Neural progenitor cell (in vitro differentiated cells): ENCODE measurements at regions not wholly inside any gene's neighbourhood (a gene's known extent, or its start where the extent isn't known, plus 50 kb on each side); places are given as distances from the start of the nearest gene placed in this dataset.

Experiments used
- DNase-seq: peaks from one replicate; pipeline ENCODE4 v3.0.0-alpha.2; 2016; ENCODE audit warnings: low spot score
- H2AFZ ChIP-seq: fragments of 200-600 bp; sonication (generic); replicated peaks from 2 replicates; pipeline ENCODE4 v1.6.1; 2016; ENCODE audit warnings: antibody characterized with exemption
- H3F3A ChIP-seq: fragments of 200-600 bp; sonication (generic); 2 replicates; pipeline ENCODE4 v1.6.1; 2016; ENCODE audit warnings: antibody characterized with exemption, low read depth
- H3K27ac ChIP-seq: fragments of 200-600 bp; sonication (generic); 2 replicates; pipeline ENCODE4 v1.5.1; 2016; ENCODE audit warnings: mild to moderate bottlenecking
- H3K27me3 ChIP-seq: fragments of 200-600 bp; sonication (generic); 2 replicates; pipeline ENCODE4 v1.6.1; 2016; ENCODE audit warnings: mild to moderate bottlenecking, moderate library complexity
- H3K36me3 ChIP-seq: fragments of 200-600 bp; sonication (generic); 2 replicates; pipeline ENCODE4 v1.5.1; 2016
- H3K4me1 ChIP-seq: fragments of 200-600 bp; sonication (generic); 2 replicates; pipeline ENCODE4 v1.6.1; 2016; ENCODE audit warnings: mixed run types
- H3K4me2 ChIP-seq: fragments of 200-600 bp; sonication (generic); 2 replicates; pipeline ENCODE4 v1.6.1; 2016
- H3K4me3 ChIP-seq: fragments of 200-600 bp; sonication (generic); 2 replicates; pipeline ENCODE4 v1.5.1; 2016
- H3K79me2 ChIP-seq: fragments of 200-600 bp; sonication (generic); 2 replicates; pipeline ENCODE4 v1.6.1; 2016; ENCODE audit warnings: low read depth
- H3K9ac ChIP-seq: fragments of 200-600 bp; sonication (generic); 2 replicates; pipeline ENCODE4 v1.6.1; 2016
- H3K9me3 ChIP-seq: fragments of 200-600 bp; sonication (generic); 2 replicates; pipeline ENCODE4 v1.5.1; 2016; ENCODE audit warnings: low read depth
- H4K20me1 ChIP-seq: fragments of 200-600 bp; sonication (generic); 2 replicates; pipeline ENCODE4 v1.6.1; 2016; ENCODE audit warnings: low read depth
- H3K27ac Mint-ChIP-seq: 3 replicates; pipeline ENCODE4 v1.8.0; 2021; ENCODE audit warnings: mixed read lengths
- H3K27me3 Mint-ChIP-seq: 2 replicates; pipeline ENCODE4 v1.8.0; 2022; ENCODE audit warnings: low read depth, mild to moderate bottlenecking, inconsistent platforms, moderate library complexity, mixed read lengths; ENCODE audit not compliant: insufficient read depth
- H3K36me3 Mint-ChIP-seq: 3 replicates; pipeline ENCODE4 v1.8.0; 2021; ENCODE audit warnings: mixed read lengths
- H3K4me1 Mint-ChIP-seq: 3 replicates; pipeline ENCODE4 v1.8.0; 2021; ENCODE audit warnings: mixed read lengths
- H3K4me3 Mint-ChIP-seq: 3 replicates; pipeline ENCODE4 v1.8.0; 2021; ENCODE audit warnings: mild to moderate bottlenecking, moderate library complexity, mixed read lengths
- H3K9me3 Mint-ChIP-seq: 3 replicates; pipeline ENCODE4 v1.8.0; 2020; ENCODE audit warnings: mixed read lengths
- CTCF ChIP-seq: fragments of 200-600 bp; sonication (generic); IDR thresholded peaks from 2 replicates; pipeline ENCODE4 v1.5.1; 2017; ENCODE audit warnings: antibody characterized with exemption, mild to moderate bottlenecking
- EZH2 ChIP-seq: fragments of 200-600 bp; sonication (generic); IDR thresholded peaks from 2 replicates; pipeline ENCODE4 v1.6.1; 2017; ENCODE audit warnings: antibody characterized with exemption, mild to moderate bottlenecking, moderate library complexity
- EZH2phosphoT487 ChIP-seq: fragments of 200-600 bp; sonication (generic); IDR thresholded peaks from 2 replicates; pipeline ENCODE4 v1.6.1; 2017; ENCODE audit warnings: antibody characterized with exemption

- Histone ChIP-seq H3F3A (no peaks in the 10 kb centered on the region), H3K36me3 (no peaks in the 10 kb centered on the region), H4K20me1 (no peaks in the 10 kb centered on the region), H3K79me2 (no peaks in the 10 kb centered on the region), H2AFZ (no peak overlapping the region), H3K4me1 (no peaks in the 10 kb centered on the region), H3K9me3 (no peaks in the 10 kb centered on the region), H3K4me2 (no peak overlapping the region), H3K4me3 (no peak overlapping the region), H3K9ac (no peak overlapping the region), H3K27ac (no peak overlapping the region), H3K27me3 (no peaks in the 10 kb centered on the region)
- Mint-ChIP-seq H3K4me3 (no peak overlapping the region), H3K9me3 (no peaks in the 10 kb centered on the region), H3K4me1 (no peaks in the 10 kb centered on the region), H3K27me3 (no peaks in the 10 kb centered on the region), H3K36me3 (no peaks in the 10 kb centered on the region), H3K27ac (no peak overlapping the region)
- TF ChIP-seq EZH2 (no peak), EZH2phosphoT487 (no peak), CTCF (no peak)
- DNase-seq = no peak
These were observed 103.6 kb upstream of the EGFLAM start for GRCh38 chr5:38154615-38155204.

GRCh38 chr5:38151878-38152277, 106.5 kb upstream of the EGFLAM start:
- TF ChIP-seq EZH2phosphoT487 = no peak

GRCh38 chr5:38149815-38150195, 108.6 kb upstream of the EGFLAM start:
- H3K27me3 ChIP-seq = no peaks in the 10 kb centered on the region
- TF ChIP-seq EZH2phosphoT487 (no peak), CTCF (no peak), EZH2 (no peak)
- no peak overlapping the region for H3K27ac ChIP-seq
- no peaks in the 10 kb centered on the region for H3K79me2 ChIP-seq
- H3K4me3 ChIP-seq = no peak overlapping the region
- H3K36me3 ChIP-seq = no peaks in the 10 kb centered on the region
- DNase-seq = no peak
- no peaks in the 10 kb centered on the region for H3K9me3 ChIP-seq
- no peaks in the 10 kb centered on the region for H3K36me3 Mint-ChIP-seq
- H3K27me3 Mint-ChIP-seq = no peaks in the 10 kb centered on the region
- H4K20me1 ChIP-seq = no peaks in the 10 kb centered on the region
- H3K4me2 ChIP-seq = no peak overlapping the region
- no peak overlapping the region for H3K27ac Mint-ChIP-seq
- H3K4me1 Mint-ChIP-seq = no peaks in the 10 kb centered on the region
- no peak overlapping the region for H3K4me3 Mint-ChIP-seq
- H2AFZ ChIP-seq = no peak overlapping the region
- no peak overlapping the region for H3K9ac ChIP-seq
- H3K9me3 Mint-ChIP-seq = no peaks in the 10 kb centered on the region
- no peaks in the 10 kb centered on the region for H3K4me1 ChIP-seq
- no peaks in the 10 kb centered on the region for H3F3A ChIP-seq

More at GRCh38 chr5:38151878-38152277, 106.5 kb upstream of the EGFLAM start:
- Mint-ChIP-seq H3K36me3 (no peaks in the 10 kb centered on the region), H3K4me3 (no peak overlapping the region), H3K27ac (no peak overlapping the region), H3K4me1 (no peaks in the 10 kb centered on the region), H3K9me3 (no peaks in the 10 kb centered on the region), H3K27me3 (no peaks in the 10 kb centered on the region)
- Histone ChIP-seq H3K79me2 (no peaks in the 10 kb centered on the region), H3K27me3 (no peaks in the 10 kb centered on the region), H4K20me1 (no peaks in the 10 kb centered on the region), H3K9ac (no peak overlapping the region), H2AFZ (no peak overlapping the region), H3F3A (no peaks in the 10 kb centered on the region), H3K4me3 (no peak overlapping the region), H3K9me3 (no peaks in the 10 kb centered on the region), H3K36me3 (no peaks in the 10 kb centered on the region), H3K27ac (no peak overlapping the region), H3K4me1 (no peaks in the 10 kb centered on the region), H3K4me2 (no peak overlapping the region)
- no peak for DNase-seq

- Mint-ChIP-seq H3K9me3 (no peaks in the 10 kb centered on the region), H3K27ac (no peak overlapping the region), H3K4me1 (no peaks in the 10 kb centered on the region), H3K27me3 (no peaks in the 10 kb centered on the region), H3K36me3 (no peaks in the 10 kb centered on the region), H3K4me3 (no peak overlapping the region)
- no peak overlapping the region for H3K27ac ChIP-seq
- H3K27me3 ChIP-seq = no peaks in the 10 kb centered on the region
- H3K79me2 ChIP-seq = no peaks in the 10 kb centered on the region
- no peaks in the 10 kb centered on the region for H3K9me3 ChIP-seq
- H3K4me1 ChIP-seq = no peaks in the 10 kb centered on the region
- no peak overlapping the region for H3K9ac ChIP-seq
- H3K36me3 ChIP-seq = no peaks in the 10 kb centered on the region
- H3K4me2 ChIP-seq = no peak overlapping the region
- no peak for DNase-seq
- H2AFZ ChIP-seq = no peak overlapping the region
- no peaks in the 10 kb centered on the region for H4K20me1 ChIP-seq
- no peak for TF ChIP-seq EZH2
- TF ChIP-seq CTCF = no peak
- TF ChIP-seq EZH2phosphoT487 = no peak
- H3K4me3 ChIP-seq = no peak overlapping the region
- no peaks in the 10 kb centered on the region for H3F3A ChIP-seq
These were observed 110.2 kb upstream of the EGFLAM start for GRCh38 chr5:38148021-38148625.
